ENCODE measurements at regions not wholly inside any gene's neighbourhood (a gene's known extent, or its start where the extent isn't known, plus 50 kb on each side); places are given as distances from the start of the nearest gene placed in this dataset.
"Not testable (repeated sequence)": the region's sequence is repeated elsewhere in the genome, so short reads cannot be mapped to it uniquely, and the experiment has no call there.

DNA sequence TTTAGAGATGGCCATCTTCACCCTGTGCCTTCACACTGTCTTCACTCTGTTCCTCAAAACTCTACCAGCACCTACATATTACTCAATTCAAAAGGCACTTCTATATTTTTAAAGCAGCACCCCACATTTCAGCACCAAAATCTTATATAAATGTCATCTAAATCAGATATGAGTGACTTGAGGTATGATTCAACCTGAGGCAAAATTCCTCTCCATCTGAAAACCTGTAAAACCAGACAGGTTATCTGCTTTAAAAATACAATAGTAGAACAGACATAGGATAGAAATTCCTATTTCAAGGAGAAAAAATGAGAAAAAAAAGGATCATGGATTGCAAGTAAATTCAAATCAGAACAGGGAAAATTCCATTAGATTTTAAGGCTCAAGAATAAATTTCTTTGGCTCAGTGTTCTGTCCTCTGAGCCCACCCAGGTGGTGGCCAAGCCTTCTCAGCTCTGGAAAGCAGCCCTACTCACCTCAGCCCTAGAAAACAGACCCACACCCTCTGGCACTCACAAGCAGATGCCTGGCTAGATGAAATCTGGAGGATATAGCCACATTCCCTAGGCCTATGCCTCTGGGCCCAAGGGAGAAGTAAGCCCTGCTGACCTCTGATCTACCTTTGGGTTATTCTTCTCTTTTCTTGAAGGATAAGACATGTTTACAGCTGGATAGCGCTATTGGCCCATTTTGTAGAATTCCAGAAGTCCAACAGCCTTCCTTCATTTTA lies 211.1 kb upstream of the XIST start:
- DNase-seq = no peak

DNA sequence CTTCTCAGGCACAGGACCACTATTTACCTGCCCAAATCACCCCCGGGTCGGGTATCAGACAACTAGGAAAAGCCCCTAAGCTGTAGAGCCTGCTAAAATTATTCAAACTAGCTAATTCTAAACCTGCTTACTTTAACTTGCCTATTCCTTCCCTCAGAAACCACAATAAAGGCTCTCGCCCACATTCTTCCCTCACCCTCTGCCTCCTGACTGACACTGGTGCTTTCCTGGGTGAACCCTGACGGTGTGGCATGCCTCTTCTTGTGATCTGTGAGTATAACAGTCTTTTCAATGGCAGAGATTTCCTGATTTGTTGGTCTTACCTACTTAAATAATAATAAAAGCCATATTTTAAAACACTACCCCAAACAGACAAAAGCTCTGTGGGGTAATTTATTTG lies 209.4 kb upstream of the XIST start:
- no peak for DNase-seq

DNA sequence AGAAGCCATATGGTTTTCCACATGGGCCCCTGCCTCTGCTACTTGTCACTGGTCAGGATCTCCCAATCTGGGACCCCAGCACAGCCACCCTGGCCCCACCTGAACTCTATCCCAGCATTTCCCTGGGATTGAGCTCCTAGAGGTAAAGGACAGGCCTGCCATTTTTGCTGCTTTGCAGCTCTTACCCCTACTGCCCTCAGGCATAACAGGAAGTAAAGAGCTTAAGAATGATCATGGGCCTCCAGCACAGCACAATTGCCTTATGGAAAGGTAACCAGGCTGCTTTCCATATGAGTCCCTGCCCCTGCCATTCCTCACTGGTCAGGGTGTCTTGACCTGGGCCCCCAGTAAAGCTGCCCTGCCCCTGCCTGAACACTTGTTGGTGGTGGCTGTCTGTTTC lies 196.6 kb upstream of the XIST start:
- no peak for DNase-seq

DNA sequence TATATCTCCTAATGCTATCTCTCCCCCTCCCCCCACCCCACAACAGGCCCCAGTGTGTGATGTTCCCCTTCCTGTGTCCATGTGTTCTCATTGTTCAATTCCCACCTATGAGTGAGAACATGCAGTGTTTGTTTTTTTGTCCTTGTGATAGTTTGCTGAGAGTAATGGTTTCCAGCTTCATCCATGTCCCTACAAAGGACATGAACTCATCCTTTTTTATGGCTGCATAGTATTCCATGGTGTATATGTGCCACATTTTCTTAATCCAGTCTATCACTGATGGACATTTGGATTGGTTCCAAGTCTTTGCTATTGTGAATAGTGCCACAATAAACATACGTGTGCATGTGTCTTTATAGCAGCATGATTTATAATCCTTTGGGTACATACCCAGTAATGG lies 181.6 kb upstream of the XIST start:
- not testable (repeated sequence) for DNase-seq

DNA sequence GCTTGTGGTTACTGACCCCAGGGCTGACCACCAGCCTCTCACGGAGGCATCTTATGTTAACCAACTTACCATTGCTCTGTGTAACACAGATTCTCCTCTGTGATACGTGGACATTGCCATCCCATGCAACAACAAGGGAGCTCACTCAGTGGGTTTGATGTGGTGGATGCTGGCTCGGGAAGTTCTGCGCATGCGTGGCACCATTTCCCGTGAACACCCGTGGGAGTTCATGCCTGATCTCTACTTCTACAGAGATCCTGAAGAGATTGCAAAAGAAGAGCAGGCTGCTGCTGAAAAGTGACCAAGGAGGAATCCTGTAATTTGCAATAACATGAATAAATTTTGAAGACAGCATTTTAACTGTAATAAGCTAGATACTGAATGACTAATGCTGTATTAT lies 179.0 kb upstream of the XIST start:
- DNase-seq = not testable (repeated sequence)

DNA sequence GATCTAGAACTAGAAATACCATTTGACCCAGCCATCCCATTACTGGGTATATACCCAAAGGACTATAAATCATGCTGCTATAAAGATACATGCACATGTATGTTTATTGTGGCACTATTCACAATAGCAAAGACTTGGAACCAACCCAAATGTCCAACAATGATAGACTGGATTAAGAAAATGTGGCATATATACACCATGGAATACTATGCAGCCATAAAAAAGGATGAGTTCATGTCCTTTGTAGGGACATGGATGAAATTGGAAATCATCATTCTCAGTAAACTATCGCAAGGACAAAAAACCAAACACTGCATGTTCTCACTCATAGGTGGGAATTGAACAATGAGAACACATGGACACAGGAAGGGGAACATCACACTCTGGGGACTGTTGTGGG lies 178.3 kb upstream of the XIST start:
- DNase-seq = not testable (repeated sequence)

DNA sequence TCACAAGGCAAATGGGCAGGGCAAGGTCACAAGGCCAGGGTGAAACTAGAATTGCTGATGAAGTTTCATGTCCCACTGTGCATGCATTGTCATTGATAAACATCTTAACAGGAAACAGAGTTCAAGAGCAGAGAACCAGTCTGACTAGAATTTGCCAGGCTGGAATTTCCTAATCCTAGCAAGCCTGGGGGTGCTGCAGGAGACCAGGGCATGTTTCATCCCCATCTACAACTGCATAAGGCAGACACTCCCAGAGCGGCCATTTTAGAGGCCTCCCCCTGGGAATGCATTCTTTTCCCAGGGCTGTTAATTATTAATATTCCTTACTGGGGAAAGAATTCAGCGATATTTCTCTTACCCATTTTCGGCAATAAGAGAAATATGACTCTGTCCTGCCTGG lies 172.6 kb upstream of the XIST start:
- DNase-seq = not testable (repeated sequence)

DNA sequence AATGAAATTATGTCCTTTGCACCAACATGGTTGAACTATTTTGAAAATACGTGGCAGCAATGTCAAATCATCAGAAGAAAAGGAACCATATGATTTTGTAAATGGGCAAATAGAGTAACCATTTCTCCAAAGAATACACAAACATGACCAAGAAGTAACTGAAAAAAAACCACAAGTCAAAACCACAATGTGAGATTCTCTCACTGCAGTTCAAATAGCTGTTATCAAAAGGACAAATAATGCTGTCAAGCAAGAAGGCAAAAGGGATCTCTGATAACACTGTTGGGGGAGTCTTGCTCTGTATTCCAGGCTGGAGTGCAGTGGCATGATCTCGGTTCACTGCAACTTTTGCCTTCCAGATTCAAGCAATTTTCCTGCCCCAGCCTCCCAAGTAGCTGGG lies 170.7 kb upstream of the XIST start:
- no peak for DNase-seq

DNA sequence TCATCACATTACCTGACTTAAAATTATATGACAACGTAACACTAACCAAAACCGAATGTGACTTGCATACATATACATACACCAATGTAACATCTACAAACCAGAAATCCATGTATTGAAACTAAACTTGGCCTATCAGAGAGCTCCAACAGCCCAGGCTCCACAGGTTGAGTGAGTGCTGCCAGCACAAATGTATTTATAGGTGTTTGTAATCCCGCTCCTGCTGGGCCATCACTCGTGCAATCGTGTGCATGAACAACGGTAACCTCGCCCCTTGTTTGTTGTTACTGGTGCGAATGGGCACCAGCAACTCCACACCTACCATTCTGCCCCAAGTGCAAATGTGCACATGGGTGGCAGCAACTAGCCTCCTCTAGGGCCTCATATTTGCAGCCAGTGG lies 165.7 kb upstream of the XIST start:
- no peak for DNase-seq

DNA sequence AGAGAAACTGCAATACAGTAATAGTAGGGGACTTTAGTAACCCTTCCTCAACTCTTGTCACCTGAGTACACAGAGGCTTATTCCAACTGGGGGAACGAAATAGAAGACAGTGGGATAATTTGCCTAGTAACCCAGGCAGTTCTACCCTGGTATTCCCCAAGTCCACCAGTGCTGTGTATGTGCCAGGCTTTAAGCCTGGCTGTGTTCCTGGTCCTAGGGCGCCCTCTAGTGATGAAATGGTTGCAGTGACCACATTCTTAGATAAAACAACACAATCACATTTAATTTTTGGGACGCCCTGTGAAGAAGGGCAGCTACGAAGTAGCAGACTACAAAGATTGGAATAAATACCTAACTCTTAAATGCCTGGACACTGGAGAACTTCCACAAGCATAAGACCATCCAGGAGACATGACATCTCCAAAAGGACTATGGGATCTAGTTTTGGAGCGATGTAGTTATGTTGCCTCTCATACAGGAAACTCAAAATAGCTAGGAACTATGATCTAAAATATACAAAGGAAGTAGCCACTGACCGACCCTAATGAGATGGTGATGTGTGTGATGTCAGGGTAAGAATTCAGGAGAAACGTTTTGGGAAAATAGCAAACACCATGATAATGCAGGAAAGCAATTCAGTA lies 163.0 kb upstream of the XIST start:
- peak; percentile 26 for DNase-seq

DNA sequence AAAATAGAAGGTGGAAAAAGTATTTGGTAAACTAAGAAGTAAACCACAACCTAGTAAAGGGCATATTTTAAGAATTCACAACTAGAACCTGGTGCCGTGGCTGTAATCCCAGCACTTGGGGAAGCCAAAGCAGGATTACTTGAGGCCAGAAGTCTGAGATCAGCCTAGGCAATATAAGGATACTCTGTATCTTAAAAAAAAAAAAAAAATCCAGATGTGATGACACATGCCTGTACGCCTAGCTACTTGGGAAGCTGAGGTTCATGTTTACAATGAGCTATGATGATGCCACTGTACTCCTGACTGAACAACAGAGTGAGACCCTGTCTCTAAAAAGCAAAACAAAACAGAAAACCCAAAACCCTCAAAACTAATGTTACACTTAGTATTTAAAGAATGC lies 156.5 kb upstream of the XIST start:
- no peak for DNase-seq

DNA sequence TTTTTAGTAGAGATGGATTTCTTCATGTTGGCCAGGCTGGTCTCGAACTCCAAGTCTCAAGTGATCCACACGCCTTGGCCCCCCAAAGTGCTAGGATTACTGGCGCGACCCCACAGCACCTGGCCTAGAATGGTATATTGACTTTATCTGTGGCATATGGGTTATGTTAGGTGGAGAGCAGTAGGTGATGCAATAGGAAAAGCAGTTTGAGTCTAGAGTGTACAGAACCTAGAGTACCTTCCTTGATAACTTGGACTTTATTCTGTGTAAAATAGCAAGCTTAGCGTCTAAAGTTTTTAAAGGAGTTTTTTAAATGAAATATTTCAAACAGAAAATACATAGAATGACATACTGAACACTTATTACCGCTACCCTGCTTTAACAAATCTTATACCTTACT lies 139.5 kb upstream of the XIST start:
- no peak for DNase-seq

DNA sequence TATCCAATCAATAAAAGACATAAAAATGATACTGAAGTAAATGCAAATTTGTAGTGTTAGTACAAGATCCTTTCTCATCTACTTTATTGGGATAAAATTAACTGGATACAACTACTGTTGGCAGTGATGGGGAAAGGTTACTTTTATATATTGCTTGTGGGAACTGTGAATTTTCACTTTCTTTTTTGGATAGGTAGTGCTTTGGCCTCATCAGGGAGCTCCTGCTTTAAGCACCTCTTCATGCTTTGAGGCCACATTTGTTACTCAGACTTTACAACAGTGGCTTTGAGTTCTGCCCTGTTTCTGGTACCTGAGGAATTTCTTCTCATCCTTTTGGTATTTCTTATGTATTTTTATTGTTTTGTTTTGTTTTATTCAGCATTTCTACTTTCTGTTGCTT lies 134.7 kb upstream of the XIST start:
- no peak for DNase-seq

DNA sequence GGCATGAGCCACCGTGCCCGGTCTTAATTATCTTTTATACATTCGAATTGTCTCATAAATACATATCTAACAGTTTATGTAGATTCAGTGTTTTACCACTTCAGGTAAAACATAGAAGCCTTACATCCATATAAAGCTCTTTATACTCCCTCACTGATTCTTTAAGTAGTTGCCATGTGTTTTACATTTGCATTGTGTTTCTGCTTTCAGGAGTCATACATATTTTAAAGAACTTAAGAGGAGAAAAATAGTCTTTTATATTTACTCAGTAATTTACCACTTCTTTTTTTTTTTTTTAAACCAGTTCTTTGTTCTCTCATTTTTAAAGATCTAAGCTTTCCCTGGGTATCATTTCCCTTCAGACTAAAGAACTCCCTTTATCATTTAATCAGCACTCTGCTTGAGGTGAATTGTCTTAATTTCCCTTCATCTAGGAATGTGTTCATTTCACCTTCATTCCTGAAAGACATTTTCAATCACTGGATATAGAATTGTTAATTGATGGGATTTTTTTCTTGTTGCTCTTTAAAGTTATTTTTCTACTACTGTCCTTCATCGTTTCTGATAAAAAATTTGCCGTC lies 127.1 kb upstream of the XIST start:
- DNase-seq = no peak

DNA sequence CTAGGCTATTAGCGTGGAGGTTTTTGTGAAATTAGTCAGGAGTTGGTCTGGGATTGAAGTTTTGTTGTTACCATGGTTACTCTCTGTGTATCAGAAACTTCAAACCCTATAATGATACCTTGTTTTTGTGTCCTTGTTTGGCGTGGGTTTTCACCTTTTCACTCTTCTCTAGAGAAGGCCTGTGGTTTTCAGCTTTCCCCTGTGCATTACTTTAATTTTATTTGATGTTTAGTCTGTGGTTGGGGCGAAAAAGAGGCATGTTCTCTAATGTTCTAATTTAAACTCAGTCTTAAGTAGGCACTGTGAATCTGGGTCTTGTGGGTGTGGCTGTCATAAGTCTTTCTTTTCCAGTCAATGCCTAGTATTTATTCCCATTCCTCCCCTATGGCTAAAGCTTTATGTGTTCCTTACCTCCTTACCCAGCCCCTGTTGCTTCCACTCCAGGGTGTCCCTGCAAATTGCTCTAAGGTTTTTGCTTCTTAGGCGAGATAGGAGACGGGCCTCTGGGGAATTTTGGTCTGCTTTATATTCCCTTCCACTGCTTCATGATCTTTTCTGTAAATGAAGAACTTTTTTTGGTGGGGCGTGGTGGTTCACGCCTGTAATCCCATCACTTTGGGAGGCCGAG lies 125.1 kb upstream of the XIST start:
- DNase-seq = no peak

DNA sequence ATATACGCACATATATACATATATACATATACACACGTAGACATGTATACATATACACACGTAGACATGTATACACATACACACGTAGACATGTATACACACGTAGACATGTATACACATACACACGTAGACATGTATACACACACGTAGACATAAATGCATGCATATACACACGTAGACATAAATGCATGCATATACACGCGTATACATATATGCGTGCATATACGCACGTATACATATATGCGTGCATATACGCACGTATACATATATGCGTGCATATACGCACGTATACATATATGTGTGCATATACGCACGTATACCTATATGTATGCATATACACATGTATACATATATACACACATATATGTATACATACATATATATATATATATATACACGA lies 114.9 kb upstream of the XIST start:
- DNase-seq = not testable (repeated sequence)

DNA sequence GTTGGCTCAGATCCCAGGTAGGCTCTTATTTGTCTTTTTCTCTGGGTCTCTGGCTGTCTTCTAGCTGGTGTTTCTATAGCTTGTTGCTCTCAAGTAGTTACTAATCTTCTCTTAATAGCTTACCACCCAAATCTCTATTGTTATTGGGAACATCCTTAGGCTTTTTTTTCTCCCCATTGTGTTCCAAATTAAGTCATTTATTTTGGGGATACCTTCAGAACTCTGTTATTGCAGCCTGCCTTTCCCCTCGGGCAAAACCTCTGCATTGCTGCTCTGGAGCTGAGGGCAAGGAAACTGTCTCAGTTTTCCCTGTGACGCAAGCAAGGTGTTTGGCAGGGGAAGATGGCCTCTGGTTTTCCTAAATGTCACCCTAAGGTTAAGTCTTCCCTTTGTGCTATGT lies 113.3 kb upstream of the XIST start:
- no peak for DNase-seq

DNA sequence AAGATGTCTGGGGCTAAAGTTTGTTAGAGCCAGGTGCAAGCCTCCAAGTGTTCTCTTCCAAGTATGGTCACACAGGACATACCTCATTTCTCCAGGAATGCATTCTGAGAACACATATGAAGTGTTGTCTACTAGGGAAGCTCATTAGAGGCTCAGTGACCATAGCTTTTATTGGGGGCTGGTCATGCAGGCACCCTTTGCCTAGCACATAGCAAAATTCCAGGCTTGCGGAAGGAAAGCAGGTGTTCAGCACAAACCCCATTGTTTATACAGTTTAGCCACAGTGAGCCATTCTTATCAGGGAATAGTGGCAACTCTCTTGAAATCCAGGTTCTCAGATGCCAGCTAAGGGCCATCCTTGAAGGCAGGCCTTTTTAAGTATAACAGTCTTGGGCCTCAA lies 112.1 kb upstream of the XIST start:
- DNase-seq = no peak

DNA sequence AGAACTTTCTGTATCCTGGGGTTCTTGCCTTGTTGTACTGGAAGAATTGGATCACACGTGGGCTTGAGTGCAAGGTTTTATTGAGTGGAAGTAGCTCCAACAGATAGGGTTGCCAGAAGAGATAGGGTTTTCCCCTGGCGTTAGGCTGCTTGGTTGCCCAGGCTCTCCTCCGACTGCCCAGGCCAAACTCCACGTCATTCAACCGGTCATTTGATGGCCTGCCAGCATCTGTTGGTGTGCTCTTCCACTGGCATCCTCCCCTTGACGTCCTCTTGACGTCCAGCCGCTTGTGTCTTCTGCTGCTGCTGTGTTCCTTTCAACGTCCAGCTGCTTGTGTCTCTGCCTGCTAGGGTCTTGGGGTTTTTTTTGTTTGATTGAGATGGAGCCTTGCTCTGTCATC lies 111.2 kb upstream of the XIST start:
- DNase-seq = no peak

DNA sequence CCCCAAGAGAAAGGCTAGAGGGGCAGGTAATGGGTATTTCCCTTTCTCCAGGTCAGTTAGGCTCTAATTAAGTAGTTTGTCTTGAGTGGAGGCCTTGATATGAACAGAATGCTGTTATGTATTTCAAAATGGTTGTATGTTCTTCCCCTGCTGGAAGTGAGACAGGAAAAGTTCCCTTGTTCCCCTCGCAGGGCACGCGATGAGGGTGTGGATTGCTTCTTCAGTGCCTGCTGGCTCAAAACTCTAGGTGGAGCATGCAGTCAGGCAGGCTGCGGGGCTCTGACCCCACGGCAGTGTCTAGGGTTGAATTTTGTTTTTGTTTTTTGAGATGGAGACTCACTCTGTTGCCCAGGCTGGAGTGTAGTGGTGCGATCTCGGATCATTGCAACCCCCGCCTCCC lies 110.4 kb upstream of the XIST start:
- no peak for DNase-seq

DNA sequence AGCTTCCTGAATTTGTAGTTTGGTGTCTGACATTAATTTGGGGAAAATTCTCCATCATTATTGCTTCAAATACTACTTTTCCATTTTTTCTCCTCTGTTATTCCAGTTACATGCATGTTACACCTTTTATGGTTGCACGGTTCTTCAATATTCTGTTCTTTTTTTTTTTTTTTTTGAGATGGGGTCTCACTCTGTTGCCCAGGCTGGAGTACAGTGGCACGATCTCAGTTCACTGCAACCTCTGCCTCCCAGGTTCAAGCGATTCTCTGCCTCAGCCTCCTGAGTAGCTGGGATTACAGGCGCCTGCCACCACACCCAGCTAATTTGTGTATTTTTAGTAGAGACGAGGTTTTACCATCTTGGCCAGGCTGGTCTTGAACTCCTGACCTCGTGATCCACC lies 109.4 kb upstream of the XIST start:
- not testable (repeated sequence) for DNase-seq

DNA sequence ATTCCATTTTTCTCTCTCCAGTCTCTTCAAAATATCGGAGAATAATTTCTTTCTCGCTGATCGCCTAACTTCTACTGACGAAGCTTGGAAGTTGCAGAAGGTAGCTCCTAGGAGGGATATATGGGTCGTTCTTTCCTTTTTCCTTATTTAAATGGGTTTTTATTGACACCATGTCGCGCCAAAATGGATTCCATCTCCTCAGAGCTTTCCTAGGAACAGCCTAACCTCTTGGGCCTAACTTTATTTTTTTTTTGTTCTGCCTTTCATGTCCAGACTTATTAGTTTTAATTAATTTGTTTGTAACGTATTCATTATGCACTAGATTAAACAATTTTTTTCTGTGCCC lies 92.0 kb upstream of the XIST start:
- no peak for DNase-seq

DNA sequence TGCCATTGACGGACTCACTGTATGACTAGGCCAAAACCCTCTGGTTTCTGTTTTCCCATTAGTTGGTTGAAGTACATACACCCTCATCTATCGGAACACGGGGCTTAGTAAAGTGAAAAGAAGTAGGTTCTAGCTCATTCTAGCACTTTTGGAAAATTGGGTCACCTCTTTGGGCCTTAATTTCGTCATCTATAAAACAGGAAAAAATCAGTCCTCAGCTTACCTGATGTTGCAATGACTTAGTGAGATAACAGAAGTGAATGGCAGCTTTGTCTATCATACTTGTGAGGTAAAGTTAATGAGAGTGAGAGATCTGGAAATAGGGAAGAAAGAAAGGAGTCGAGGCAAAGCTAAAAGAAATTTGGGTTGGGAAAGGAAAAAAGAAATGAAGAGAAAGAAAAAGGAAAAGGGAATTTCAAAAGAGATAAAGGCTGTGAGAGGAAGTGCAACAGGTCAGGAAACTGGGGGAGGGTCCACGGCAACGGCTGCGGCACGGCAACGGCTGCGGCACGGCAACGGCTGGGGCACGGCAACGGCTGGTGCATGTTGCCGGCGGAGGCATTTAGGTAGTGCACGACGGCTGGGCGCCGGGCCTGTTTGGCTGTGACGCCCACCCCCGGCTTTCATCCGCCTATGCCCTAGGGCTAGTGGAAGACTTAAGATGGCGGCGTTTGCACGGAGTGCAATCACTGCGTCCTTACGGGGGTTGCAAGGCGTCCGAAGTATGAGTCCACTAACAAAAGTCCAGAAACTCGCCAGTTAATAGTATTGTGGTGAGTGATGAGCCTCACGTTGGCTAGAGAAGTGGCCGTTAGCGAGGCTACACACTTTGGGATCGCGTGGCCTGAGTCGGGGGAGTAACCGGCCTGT lies 91.4 kb upstream of the XIST start:
- peak; percentile 88 for DNase-seq
